Smooth muscle cell (in vitro differentiated cells): ENCODE measurements at regions not wholly inside any gene's neighbourhood (a gene's known extent, or its start where the extent isn't known, plus 50 kb on each side); places are given as distances from the start of the nearest gene placed in this dataset.
A peak's percentile ranks its signal among the peaks of the same experiment; 100 is the strongest.

ENCODE experiments used
- DNase-seq: peaks from one replicate; lab custom pipeline; 2025; ENCODE audit not compliant: unreplicated experiment; lab: John Stamatoyannopoulos, UW
- H2AFZ ChIP-seq: fragments of 200-600 bp; sonication (generic); 2 replicates; pipeline ENCODE4 v1.6.0; 2016; ENCODE audit warnings: antibody characterized with exemption, low read depth, mild to moderate bottlenecking
- H3F3A ChIP-seq: fragments of 200-600 bp; sonication (generic); 2 replicates; pipeline ENCODE4 v1.6.0; 2017; ENCODE audit warnings: antibody characterized with exemption, low read depth
- H3K27ac ChIP-seq: fragments of 200-600 bp; sonication (generic); 2 replicates; pipeline ENCODE4 v1.5.1; 2016; ENCODE audit warnings: low read depth, mild to moderate bottlenecking
- H3K27me3 ChIP-seq: fragments of 200-600 bp; sonication (generic); 2 replicates; pipeline ENCODE4 v1.6.1; 2016; ENCODE audit warnings: low read depth, mild to moderate bottlenecking
- H3K36me3 ChIP-seq: fragments of 200-600 bp; sonication (generic); 2 replicates; pipeline ENCODE4 v1.5.1; 2016; ENCODE audit warnings: low read depth
- H3K4me1 ChIP-seq: fragments of 200-600 bp; sonication (generic); 2 replicates; pipeline ENCODE4 v1.5.1; 2016; ENCODE audit warnings: low read depth
- H3K4me2 ChIP-seq: fragments of 200-600 bp; sonication (generic); 2 replicates; pipeline ENCODE4 v1.6.0; 2016; ENCODE audit warnings: mild to moderate bottlenecking
- H3K4me3 ChIP-seq: fragments of 200-600 bp; sonication (generic); 2 replicates; pipeline ENCODE4 v1.5.1; 2016; ENCODE audit warnings: mild to moderate bottlenecking
- H3K79me2 ChIP-seq: fragments of 200-600 bp; sonication (generic); 2 replicates; pipeline ENCODE4 v1.6.0; 2016; ENCODE audit warnings: low read depth, mild to moderate bottlenecking
- H3K9ac ChIP-seq: fragments of 200-600 bp; sonication (generic); 2 replicates; pipeline ENCODE4 v1.6.0; 2016; ENCODE audit warnings: low read depth
- H3K9me3 ChIP-seq: fragments of 200-600 bp; sonication (generic); replicated peaks from 2 replicates; pipeline ENCODE4 v1.5.1; 2016; ENCODE audit warnings: low read depth
- H4K20me1 ChIP-seq: fragments of 200-600 bp; sonication (generic); 2 replicates; pipeline ENCODE4 v1.6.0; 2016; ENCODE audit warnings: low read depth
- WGBS: methylation state at CpG from one replicate; pipeline ENCODE4 v1.1.7; 2016; ENCODE audit warnings: low lambda C conversion rate; 5-methylcytosine and 5-hydroxymethylcytosine counted together
- TF ChIP-seq, protein P1 (sequence below): fragments of 200-600 bp; sonication (generic); IDR thresholded peaks from 2 replicates; pipeline ENCODE4 v1.5.1; 2017; ENCODE audit warnings: borderline replicate concordance, mild to moderate bottlenecking, antibody characterized with exemption; ENCODE audit not compliant: insufficient read depth, poor library complexity, severe bottlenecking

DNA sequence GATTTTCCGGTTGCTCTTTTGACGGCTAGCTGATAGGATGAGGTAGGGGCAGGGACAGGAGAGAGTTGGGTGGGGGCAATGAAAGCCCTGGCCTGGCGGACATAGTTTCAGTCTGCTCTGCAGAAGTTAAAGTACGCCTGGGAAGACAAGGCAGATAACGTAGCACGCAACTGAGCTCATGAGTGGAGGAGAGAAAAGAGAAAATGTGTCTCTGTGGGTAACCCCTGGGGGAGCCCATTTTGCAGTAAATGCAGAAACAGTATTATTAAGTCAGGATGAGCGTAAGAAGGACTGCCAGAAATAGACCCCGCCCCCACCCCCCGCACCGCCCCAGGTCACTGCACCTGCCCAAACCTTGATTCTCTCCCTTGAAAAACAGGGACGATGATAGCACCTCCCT lies 51.7 kb upstream of the TARBP1 start:
- no peak overlapping the region for H2AFZ ChIP-seq
- H3K4me1 ChIP-seq = peaks cover 36% of the 10 kb centered on the region
- TF ChIP-seq, protein P1, sequence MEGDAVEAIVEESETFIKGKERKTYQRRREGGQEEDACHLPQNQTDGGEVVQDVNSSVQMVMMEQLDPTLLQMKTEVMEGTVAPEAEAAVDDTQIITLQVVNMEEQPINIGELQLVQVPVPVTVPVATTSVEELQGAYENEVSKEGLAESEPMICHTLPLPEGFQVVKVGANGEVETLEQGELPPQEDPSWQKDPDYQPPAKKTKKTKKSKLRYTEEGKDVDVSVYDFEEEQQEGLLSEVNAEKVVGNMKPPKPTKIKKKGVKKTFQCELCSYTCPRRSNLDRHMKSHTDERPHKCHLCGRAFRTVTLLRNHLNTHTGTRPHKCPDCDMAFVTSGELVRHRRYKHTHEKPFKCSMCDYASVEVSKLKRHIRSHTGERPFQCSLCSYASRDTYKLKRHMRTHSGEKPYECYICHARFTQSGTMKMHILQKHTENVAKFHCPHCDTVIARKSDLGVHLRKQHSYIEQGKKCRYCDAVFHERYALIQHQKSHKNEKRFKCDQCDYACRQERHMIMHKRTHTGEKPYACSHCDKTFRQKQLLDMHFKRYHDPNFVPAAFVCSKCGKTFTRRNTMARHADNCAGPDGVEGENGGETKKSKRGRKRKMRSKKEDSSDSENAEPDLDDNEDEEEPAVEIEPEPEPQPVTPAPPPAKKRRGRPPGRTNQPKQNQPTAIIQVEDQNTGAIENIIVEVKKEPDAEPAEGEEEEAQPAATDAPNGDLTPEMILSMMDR = no peak
- WGBS = 80% methylated on average over 11 of the region's 11 CpGs
- no peak overlapping the region for H3K4me3 ChIP-seq
- H3K79me2 ChIP-seq = no peaks in the 10 kb centered on the region
- peaks cover 32% of the 10 kb centered on the region for H3F3A ChIP-seq
- no peak overlapping the region for H3K4me2 ChIP-seq
- H3K27ac ChIP-seq = peak overlapping the region; percentile 99
- DNase-seq = no peak
- no peaks in the 10 kb centered on the region for H3K9me3 ChIP-seq
- H3K9ac ChIP-seq = no peak overlapping the region
- no peaks in the 10 kb centered on the region for H4K20me1 ChIP-seq
- no peaks in the 10 kb centered on the region for H3K27me3 ChIP-seq
- H3K36me3 ChIP-seq = no peaks in the 10 kb centered on the region

- H3K4me3 ChIP-seq = no peak overlapping the region
- H3K9ac ChIP-seq = no peak overlapping the region
- H3K27ac ChIP-seq = peak overlapping the region; percentile 22
- no peak overlapping the region for H3K4me2 ChIP-seq
- peaks cover 24% of the 10 kb centered on the region for H3F3A ChIP-seq
- TF ChIP-seq, protein P1 = no peak
- no peaks in the 10 kb centered on the region for H3K9me3 ChIP-seq
- WGBS = 84% methylated on average over 2 of the region's 2 CpGs
- H4K20me1 ChIP-seq = no peaks in the 10 kb centered on the region
- H3K27me3 ChIP-seq = no peaks in the 10 kb centered on the region
- H2AFZ ChIP-seq = no peak overlapping the region
- H3K36me3 ChIP-seq = no peaks in the 10 kb centered on the region
- no peak for DNase-seq
- H3K4me1 ChIP-seq = peaks cover 28% of the 10 kb centered on the region
- H3K79me2 ChIP-seq = no peaks in the 10 kb centered on the region
These were observed 50.9 kb upstream of the TARBP1 start for GRCh38 chr1:234529950-234530237.

DNA sequence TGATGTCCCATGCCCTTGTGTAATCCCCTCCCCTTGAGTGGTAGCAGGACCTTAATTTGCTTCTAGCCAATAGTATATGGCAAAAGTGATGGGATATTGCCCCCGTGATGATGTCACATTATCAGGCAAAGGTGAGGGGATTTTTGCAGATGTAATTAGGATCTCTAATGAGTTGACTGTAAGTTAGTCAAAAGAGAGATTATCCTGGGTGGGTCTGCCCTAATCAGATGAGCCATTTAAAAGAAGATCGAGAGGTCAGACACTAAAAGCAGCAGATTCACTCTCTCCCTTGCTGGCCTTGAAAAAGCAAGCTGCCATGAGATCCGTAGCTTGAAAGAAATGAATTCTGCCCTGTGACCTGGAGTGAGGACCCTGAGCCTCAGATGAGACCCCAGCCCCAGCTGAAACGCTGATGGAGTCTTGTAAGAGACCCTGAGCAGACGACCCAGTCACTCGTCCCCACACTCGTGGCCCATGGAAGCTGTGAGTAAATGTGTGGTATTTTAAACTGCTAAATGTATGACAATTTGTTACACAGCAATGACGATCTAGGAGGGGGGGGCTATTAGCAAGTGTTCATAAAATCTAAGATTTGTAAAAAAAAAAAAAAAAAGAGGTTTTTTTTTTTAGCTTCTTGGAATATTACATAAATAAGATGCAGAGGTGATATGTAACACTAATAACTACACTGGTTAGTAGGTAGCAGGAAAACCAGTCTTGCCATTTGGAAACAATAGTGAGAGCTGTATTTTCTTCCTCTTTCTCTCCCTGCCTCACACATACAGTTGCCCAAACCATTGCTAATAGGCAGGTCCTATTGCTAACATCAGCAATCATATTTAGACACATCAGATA lies 50.3 kb upstream of the TARBP1 start:
- no peaks in the 10 kb centered on the region for H3K79me2 ChIP-seq
- no peak for DNase-seq
- H3K9ac ChIP-seq = no peak overlapping the region
- no peaks in the 10 kb centered on the region for H3K36me3 ChIP-seq
- H3K27me3 ChIP-seq = no peaks in the 10 kb centered on the region
- peak overlapping the region; percentile 22 for H3K27ac ChIP-seq
- H3K4me2 ChIP-seq = no peak overlapping the region
- no peaks in the 10 kb centered on the region for H4K20me1 ChIP-seq
- TF ChIP-seq, protein P1 = no peak
- H3K4me1 ChIP-seq = peaks cover 22% of the 10 kb centered on the region
- no peak overlapping the region for H3K4me3 ChIP-seq
- no peak overlapping the region for H2AFZ ChIP-seq
- peaks cover 18% of the 10 kb centered on the region for H3F3A ChIP-seq
- 91% methylated on average over 8 of the region's 8 CpGs for WGBS
- no peaks in the 10 kb centered on the region for H3K9me3 ChIP-seq
